Activated CD8-positive, alpha-beta memory T cell treated with anti-CD3 and anti-CD28 coated beads, Interleukin-2, amount 50 U/mL, for 4 hours (primary cell): ENCODE measurements at regions not wholly inside any gene's neighbourhood (a gene's known extent, or its start where the extent isn't known, plus 50 kb on each side); places are given as distances from the start of the nearest gene placed in this dataset.
A peak's percentile ranks its signal among the peaks of the same experiment; 100 is the strongest.

Experiments used
- DNase-seq: peaks from one replicate; pipeline ENCODE4 v3.0.0-alpha.2; 2020

DNA sequence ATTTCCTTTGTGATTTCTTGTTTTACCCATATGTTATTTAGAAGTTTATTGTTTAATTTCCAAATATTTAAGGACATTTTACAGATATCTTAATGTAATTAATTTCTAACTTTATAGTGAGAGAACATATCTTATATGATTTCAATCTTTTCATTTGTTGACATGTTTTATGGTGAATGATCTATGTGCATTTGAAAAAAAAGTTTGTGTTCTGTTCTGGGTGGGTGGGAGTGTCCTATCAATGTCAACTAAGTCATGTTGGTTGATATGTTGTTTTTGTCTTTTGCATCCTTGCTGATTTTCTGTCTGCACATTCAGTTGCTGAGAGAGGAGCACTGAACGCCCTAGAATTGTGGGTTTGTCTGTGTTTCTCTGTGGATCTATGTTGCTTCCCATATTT is 50.3 kb upstream of the CBFA2T3 start:
- DNase-seq: no peak

DNA sequence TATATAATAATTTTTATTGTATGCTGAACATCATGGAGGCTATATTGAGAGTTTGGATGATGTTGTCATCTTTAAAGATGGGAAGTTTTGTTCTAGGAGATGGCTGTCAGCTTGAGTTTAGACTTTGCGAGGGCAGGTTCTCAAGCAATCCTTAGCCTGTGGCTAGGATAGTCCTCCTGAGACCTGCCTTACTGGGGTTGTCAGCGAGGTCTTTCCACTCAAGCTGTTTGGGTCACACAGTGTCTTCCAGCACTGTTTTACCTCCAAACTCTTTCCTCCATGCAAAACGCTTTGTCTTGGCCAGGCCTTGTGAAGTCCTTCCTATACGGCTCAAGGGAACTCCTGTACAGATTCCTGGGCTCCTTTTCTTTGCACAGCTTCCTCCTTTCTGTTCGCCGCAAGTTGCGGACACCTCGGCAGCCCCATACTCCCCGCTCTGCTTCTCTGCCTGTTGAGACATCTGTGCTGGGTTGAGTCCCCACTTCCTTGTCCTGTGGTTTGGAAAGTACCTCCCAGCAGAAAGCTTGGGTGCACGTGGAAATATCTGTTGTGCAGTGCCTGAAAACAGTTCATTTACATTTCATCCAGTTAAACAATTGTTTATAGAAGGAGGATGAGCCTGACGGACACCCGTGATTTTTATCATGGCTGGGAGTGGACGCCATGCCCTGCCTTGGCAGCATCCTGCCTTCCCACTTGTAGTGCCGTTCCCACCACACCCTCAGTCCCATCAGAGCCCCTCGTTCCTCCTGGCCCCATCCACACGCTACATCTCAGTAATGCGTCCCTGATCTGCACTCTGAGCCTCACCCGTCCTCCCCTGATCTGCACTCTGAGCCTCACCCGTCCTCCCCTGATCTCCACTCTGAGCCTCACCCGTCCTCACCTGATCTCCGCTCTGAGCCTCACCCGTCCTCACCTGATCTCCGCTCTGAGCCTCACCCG is 55.0 kb upstream of the CBFA2T3 start:
- DNase-seq: peak; percentile 40

DNA sequence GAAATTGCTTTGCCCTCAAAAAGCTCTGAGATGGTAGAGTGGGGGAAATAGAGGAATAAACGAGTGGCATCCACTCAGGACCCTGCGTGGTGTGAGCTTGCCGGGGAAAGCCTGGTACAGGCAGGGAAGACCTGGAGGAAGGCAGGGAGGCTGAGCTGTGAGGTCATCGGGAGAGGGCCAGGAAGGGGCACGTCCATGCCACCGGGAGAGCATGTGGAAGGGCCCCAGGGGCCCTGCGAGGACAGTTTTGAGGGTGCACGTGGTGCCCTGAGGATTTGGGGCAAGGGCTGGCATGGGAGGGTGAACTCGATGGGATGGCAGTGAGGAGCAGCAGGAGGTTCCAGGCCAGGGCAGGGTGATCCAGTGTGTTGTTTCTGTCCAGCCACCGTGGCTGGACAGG is 56.3 kb upstream of the CBFA2T3 start:
- no peak for DNase-seq

DNA sequence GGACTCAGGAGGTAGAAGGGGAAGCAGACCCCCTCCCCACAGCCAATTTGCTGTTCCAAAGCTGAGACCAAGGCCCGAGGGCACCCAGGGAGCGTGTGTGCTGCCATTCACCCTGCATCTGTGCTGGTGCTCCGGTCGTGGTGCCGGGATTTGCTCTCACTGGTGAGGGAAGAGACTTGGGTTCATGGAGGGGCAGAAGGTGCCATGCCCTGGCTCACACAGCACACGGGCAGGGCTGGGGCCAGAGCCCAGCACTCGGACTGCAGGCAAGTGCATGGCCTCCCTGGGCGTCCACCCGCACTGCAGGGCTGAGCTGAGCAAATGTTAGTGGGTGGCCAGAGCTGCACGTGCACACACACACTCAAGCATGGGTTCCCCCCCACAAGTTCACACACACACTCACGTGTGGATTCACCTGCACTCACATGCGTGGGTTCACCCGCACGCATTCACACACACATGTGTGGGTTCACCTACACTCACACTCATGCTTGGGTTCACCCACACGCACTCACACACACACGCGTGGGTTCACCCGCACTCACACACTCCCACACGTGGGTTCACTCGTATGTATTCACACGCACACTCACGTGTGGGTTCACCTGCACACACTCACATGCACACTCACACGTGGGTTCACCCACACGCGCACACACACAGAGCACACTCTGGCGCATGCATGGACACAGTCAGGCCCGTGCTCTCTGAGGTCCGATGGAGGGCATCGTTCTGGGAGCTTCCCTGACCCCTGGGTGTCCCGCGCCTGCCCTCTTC is 57.0 kb upstream of the CBFA2T3 start:
- DNase-seq: no peak

DNA sequence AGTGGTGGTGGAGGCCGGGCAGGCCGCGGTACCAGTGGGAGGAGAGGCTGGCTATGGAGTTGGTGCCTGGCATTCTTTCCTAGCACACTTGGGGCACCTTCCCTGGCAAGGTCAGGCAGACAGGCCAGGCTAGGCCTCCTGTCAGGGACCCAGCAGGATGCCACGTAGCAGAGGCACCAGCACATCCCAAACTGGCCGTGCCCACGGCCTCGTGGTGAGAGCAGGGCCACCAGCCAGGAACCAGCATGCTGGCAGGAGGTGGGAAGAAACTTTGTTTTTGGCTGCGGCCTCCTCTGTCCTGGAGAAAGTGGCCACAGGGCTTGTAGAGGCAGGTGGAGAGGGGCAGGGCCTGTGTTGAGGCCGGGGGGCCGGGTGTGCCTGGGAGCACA is 57.6 kb upstream of the CBFA2T3 start:
- no peak for DNase-seq

DNA sequence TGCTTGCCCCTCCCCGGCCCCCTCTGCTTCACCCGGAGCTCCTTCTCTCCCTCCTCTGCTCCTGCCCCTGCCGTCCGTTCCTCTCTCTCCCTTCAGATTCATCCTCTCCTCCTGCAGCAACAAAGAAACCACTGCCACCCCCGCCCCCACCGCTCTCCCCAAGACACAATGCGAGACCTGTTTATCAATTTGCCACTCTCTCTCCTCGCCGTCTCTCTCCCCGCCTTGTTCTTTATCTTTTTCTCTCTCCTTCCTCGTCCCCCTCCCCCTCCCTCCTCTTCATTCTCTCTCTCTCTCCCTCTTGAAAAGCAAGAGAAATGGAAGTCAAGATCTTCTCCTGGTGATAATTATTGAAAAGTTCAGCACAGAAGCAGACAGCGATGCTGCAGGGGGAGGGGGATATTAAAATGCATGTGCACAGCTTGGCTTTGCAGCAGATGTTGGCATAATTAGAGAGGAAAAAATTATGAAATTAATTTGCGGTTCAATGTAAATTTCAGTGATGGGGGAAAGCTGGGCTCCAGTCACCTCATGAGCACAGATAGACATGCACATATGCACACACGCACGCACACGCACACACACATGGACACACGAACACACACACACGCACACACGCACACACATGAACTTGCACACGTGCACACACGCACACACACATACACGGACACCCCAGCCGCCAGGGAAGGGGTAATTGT is 58.1 kb upstream of the CBFA2T3 start:
- no peak for DNase-seq

DNA sequence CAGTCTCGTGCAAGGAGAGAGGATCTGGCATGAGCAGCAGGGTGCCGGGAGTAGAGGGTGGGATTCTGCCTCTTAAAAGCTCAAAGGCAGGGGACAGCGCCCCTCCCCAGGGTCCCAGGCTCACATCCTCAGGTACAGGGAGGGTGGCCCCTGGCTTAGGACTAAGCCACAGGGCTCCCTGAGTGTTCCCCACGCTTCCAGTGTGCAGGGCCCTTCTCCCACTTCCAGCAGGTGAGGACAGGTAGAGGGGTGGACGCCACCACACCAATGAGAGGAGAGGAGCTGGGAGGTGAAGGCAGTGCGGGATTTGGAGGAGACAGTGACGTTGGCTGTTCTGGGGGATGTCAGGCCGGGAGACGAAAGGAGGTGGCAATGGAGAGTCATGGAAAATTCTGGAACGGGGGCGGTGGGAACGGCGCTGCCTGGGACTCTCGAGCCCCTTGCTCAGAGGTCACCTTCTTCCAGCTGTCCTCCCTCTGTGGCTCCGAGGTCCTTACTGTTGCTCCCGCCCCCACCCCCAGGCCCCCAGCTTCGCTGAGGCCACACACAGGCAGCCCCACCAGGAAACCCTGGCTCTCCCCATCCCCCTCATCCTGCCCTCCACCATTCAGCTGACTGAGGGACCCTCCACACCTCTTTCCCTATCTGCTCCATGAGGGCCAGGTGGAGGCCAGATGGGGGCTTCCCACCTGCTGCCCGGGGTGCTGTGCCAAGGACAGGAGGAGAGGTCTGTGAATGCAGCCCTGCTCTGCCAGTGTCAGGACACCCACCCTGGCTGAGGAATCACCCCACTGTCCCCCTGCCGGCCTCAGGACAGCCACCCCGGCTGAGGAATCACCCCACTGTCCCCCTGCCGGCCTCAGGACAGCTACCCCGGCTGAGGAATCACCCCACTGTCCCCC is 57.7 kb upstream of the ACSF3 start:
- no peak for DNase-seq

DNA sequence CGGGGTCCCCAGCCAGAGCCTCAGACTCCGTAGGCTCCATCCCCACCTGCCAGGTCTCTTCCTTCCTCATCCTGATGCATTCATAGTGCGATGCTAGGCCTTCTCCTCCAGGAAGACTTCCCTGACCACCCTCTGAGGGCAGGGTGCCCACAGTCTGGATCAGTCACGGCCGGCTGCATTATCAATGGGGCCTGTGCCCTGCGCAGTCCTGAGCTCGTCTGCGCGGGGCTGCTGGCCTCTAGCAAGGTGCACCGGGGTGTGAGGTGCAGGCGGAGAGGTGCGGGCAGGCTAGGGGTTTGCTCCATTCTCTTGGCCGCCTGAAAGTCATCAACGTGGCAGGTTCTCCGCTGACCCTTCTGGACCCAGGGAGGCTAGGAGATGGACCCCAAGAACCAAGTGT is 56.9 kb upstream of the ACSF3 start:
- no peak for DNase-seq

DNA sequence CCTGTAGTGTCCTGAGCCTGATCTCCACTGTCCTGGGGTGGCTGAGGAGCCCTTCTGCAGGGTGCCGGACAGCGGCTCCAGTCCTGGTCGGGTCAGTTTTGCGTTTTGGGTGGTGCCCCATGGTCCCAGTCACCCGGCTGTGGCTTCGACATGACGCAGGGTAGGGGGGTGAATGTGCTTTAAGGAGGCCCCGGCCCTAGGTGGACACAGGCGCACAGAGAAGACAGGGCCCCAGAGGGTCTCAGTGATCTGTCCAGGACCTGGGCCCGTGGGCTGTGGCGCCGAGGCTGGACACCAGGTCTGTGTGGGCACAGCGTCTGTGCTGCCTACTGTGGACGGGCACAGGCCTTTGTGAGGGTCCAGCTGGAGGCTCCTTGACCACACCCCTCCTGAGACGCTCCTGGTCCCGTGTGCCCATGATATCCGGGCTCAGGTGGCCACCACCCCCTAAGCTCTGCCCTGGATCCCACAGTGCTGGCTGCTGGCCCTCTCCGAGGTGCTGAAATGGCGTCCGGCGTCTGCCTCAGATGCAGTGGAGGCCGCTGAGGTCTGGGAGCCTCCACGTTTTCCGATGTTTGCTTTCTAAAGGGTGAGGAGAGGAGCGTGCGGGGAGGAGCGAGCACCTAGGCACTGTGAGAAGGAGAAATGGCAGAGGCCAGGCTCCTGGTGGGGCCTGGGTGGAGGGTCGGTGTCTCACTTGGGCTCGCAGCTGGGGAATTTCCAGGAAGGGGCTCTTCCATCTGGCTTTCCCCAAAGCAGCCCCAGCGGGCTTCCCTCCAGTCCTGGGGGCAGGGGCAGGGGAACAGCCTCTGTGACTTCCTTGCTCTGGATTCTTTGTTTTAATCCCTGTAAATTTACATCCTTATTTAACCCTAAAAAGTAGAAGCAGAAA is 56.1 kb upstream of the ACSF3 start:
- DNase-seq: no peak

DNA sequence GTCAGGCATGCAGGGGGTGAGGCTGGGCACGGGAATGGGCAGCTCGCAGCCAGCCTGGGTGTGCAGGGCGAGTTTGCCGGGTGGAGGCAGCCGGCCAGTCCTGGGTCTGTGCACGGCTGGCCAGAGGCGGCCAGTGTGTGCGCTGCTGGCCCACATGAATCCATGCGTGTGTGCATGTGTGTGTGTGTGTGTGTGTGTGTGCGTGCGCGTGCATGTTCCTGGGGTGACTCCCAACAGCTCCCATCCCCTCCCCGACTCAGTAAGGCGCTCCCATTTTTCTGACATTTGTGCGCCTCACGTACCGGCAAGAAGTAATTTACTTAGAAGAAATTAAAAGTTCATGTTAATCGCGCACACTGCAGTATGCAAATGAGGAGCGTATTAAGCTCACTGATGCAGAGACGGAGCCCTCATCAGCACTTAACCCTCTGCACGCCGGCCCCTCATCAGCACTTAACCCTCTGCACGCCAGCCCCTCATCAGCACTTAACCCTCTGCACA is 55.4 kb upstream of the ACSF3 start:
- no peak for DNase-seq

DNA sequence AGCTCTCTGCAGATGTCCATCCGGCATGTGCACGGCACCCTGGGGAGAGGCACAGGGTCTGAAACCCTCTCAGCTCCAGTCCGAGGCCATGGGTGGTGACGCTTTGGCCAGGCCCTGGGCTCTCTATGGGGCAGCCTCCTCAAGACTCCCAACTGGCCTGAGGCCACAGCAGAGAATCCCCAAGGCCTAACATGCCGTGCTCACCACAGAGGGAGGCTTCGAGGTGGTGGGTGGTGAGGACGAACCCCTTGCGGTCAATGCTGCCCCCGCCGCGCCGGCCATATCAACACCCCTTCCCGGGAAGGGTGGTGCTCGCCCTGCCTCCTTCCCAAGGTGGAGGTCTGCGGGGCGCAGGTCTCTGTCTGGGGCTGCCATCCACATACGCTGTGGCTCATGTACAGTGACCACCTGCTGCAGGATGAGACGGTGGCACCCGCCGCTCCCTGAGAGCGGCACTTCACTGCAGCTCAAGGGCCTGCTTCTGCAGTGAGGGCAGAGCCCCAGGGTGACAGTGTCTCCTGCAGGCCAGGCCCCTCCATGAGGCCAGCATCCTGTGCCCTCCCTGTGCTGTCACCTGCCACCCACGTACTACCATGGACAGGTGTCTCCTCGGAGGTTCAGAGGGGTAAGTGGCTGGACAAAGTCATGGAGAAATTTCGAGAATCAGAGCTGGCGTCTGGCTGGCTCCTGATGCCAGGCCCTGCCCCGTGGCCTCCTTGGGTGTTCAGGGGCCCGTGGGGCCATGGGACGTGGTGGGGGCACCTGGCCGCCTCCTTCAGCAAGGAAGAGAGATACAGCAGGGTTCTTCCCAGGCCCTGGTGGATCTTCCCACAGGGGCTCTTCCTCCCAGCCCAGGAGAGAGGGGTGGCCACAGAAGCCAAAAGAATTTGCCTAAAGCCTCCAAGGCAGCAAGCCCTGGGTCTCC is 54.6 kb upstream of the ACSF3 start:
- DNase-seq: no peak

DNA sequence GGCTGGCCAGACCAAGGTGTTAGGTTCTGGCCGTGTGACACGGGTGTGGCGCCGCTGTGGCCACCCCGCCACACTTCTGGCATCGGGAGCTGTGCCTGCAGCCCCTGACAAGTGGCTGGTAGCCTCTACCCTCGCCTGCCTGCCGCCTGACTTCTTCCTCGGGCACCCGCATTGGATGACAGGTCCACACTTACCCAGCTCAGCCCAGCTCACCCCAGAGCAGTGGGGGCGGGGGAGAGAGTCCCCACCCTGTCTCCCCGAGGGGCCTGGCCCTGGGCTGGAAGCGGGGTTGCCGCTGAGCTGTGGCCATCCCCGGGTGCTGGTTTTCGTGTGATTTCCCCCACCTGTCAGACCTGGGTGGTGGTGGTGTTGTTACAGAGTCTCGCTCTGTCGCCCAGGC is 53.9 kb upstream of the ACSF3 start:
- no peak for DNase-seq

DNA sequence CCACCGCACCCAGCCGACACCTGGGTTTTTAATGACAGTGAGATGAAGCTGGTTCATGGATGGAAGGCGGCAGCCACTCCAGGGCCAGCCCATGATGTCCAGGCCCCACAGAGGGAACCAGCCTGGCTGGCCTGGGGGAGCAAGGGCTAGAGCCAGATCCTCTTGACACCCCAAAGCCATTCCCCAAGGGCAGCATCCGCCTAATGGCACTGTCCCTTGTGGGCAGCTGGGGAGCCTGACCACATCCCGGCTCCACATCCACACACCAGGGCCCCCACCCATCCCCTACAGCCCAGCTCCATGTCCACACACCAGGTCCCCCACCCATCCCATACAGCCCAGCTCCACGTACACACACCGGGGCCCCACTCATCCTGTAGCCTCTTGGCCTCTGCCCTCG is 53.3 kb upstream of the ACSF3 start:
- no peak for DNase-seq

DNA sequence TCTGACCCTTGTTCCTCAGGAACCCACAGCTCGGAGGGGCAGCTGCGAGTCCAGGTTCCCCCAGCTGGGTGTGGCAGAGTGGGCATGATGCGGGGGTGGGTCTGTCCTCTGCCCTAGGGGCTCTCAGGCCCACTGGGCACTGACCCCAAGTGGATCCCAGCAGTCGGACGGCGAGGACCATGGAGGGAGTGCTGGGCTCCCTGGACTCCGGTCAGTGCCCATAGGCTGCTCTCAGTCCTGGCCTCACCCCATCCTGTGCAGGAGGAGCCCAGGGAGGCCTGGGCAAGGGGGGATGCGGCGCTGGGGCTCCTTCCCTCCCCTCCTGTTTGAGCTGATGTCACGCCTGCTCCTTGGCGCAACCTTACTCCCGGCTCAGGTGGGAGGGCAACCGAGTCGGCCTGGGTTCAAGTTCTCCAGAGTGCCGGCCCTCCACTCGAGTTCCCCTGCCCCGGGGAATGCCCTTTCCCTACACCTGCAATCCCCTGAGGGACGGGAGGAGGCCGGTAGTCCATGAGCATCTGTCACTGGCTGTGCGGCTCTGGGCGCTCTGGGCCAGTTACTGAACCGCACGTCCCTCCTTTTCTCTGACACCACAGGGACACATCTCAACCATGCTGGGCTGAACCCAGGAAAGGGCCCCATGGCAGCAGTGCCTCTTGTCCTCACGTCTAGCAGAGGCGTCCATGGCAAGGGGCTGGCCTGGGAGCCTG is 52.6 kb upstream of the ACSF3 start:
- no peak for DNase-seq

DNA sequence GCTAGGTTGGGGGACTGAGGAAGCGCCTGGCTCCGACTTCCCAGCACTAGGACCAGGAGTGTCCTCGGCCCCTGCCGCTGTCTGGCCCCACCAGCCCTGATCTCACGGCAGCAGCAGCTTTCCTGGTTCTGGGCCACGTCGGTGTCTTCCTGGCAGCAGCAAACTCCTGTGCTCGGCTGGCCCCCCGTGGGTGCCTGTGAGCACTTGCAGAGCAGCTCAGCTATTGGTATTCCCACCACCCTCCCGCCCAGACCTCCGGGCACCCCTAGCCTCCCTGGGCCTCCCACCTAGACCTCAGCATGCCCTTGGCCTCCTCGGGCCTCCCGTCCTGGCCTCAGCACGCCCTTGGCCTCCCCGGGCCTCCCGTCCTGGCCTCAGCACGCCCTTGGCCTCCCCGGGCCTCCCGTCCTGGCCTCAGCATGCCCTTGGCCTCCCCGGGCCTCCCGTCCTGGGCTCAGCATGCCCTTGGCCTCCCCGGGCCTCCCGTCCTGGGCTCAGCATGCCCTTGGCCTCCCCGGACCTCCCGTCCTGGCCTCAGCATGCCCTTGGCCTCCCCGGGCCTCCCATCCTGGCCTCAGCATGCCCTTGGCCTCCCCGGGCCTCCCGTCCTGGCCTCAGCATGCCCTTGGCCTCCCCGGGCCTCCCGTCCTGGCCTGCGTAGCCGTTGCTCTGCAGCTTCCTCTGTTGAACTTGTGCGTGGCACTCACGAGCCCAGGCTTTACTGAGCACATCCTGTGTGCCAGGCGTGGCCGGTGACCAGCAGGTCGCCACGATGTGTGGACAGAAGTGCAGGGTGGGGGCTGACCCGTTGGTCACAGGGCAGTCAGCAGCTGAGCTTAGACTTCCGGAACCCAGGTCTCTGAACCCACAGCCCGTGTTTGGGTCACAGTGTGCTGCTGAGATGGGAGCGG is 51.8 kb upstream of the ACSF3 start:
- DNase-seq: no peak

DNA sequence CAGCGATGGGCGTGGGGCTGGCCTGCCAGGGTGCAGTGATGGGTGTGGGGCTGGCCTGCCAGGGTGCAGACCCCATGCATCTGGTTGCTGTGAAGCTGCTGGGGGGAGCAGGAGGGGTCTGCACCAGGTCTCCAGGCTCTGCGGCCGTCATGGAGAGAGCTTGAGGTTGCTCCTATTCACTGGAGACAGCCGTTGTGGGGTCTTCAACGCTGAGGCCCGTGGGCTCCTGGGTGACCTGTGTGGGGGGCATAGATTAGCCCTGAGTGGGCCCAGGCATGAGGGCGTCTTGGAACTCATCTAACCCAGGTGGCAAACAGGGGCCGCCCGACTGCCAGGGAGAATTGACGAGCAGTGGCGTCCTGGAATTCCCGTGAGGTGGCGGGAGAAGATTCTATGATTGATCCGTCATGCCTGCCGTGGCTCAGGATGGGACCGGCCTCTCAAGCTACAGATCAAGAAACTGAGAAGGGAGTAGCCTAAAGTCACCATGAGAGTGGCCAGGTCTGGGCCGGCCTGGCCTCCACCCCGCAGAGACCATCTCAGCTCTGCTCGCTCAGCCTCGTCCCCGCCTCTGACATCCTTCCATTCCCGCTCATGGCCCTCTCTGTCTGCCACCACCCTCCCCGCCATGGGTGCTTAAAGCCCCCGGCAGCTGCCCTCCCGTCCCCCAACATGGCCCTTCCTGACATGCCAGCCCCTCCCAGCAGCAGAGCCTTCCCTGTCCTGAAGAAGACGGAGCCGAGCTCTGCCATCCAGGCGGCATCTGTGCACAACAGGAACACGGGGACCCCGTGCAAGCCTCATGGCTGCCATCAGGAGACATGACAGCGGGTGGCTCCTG is 50.7 kb upstream of the ACSF3 start:
- DNase-seq: no peak
